Heart left ventricle (tissue), 13 donors: ENCODE measurements at regions not wholly inside any gene's neighbourhood (a gene's known extent, or its start where the extent isn't known, plus 50 kb on each side); places are given as distances from the start of the nearest gene placed in this dataset.

Source experiments
- POLR2A ChIP-seq, 2 donors: fragments of 450-650 bp; IDR thresholded peaks; one replicate each; pipeline ENCODE4 v1.6.1; 2017; ENCODE audit warnings: antibody characterized with exemption in 2 of 2, mild to moderate bottlenecking in 2 of 2, moderate library complexity in 2 of 2
- TF ChIP-seq, protein P1 (sequence below), 12 donors: fragments of 200-600 bp; sonication (generic) in 4 of 12; IDR thresholded peaks; one replicate each; pipeline versions ENCODE4 v1.5.0 to v1.8.0; 2018 to 2022; ENCODE audit warnings: antibody characterized with exemption in 12 of 12, mild to moderate bottlenecking in 5 of 12
- donor health status: ischemic (EF 13 %, LVEDD 7.1; RV severe dilation, severe dysfunction).
- donor health status: DM: no; HTN: yes; CAD: no.
- donor health status: DM: no; HTN: no; CAD: no.
- donor health status: ischemic (EF 25% LVEDD 6.9; RV normal size, moderate dysfunction).
- donor health status: ischemic (EF 25% LVEDD 5.7; RV mildly dilated, moderate dysfunction).
- donor health status: ischemic (EF 35%, LVEDD 5.7; RV mildly dilated, moderate dysfunction).
- donor health status: nonischemic (EF 11% LVEDD 7.7; RV severe dilation, severe dysfunction).
- donor health status: DM: yes; HTN: yes; CAD: no.
- donor health status: PGD.
- donor health status: ischemic (EF 29% LVEDD 5.4; RV normal size, mild dysfunction).
- donor health status: nonischemic (EF 23%, LVEDD 6.1; RV moderate dilation, normal function).

- TF ChIP-seq POLR2A (IDR thresholded peaks at IDR 0.05), result no peak
- TF ChIP-seq, protein P1, sequence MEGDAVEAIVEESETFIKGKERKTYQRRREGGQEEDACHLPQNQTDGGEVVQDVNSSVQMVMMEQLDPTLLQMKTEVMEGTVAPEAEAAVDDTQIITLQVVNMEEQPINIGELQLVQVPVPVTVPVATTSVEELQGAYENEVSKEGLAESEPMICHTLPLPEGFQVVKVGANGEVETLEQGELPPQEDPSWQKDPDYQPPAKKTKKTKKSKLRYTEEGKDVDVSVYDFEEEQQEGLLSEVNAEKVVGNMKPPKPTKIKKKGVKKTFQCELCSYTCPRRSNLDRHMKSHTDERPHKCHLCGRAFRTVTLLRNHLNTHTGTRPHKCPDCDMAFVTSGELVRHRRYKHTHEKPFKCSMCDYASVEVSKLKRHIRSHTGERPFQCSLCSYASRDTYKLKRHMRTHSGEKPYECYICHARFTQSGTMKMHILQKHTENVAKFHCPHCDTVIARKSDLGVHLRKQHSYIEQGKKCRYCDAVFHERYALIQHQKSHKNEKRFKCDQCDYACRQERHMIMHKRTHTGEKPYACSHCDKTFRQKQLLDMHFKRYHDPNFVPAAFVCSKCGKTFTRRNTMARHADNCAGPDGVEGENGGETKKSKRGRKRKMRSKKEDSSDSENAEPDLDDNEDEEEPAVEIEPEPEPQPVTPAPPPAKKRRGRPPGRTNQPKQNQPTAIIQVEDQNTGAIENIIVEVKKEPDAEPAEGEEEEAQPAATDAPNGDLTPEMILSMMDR (IDR thresholded peaks at IDR 0.05), result no peak
These were observed 697.0 kb upstream of the SEMA6A start for GRCh38 chr5:117271656-117272055.
